ENCODE measurements at regions not wholly inside any gene's neighbourhood (a gene's known extent, or its start where the extent isn't known, plus 50 kb on each side); places are given as distances from the start of the nearest gene placed in this dataset.

GRCh38 chr3:27653803-27654558 lies 68.1 kb downstream of the EOMES start:
- H4K20me1 ChIP-seq (replicated peaks; ENCODE audit: control insufficient read depth, insufficient read depth, low read length): no peaks in the 10 kb centered on the region
- in situ Hi-C loops (cut with MboI) (no loop called here), intact Hi-C loops (cut with micrococcal nuclease) (no loop called here)
- FAIRE-seq (no peak), ATAC-seq (no peak), DNase-seq (ENCODE audit: extremely low read depth in 1 of 4, low spot score in 3 of 4) (no peak)
- H3K9me1 ChIP-seq (ENCODE audit: control insufficient read depth, insufficient read depth, low read length): no peaks in the 10 kb centered on the region
- H3K9me3 ChIP-seq (replicated peaks; ENCODE audit: control insufficient read depth, insufficient read depth, low read depth, low read length): no peaks in the 10 kb centered on the region
- H3K27me3 ChIP-seq (ENCODE audit: control insufficient read depth in 2 of 2, insufficient read depth in 2 of 2, low read length in 2 of 2): no peaks in the 10 kb centered on the region
- 0% methylated on average over 3 of the region's 3 CpGs for WGBS (ENCODE audit: insufficient coverage, low coverage, missing lambda C conversion rate)
- H3K79me2 ChIP-seq (ENCODE audit: control insufficient read depth, insufficient read depth, low read length): no peaks in the 10 kb centered on the region
- no peak overlapping the region for H2AFZ ChIP-seq (ENCODE audit: low read depth, low read length)
- no peak overlapping the region for H3K4me2 ChIP-seq (ENCODE audit: insufficient read depth, low read length)
- H3K4me1 ChIP-seq (replicated peaks in 1 of 2; ENCODE audit: control insufficient read depth in 2 of 2, insufficient read depth in 2 of 2, low read length in 2 of 2): no peaks in the 10 kb centered on the region
- H3K27ac ChIP-seq (ENCODE audit: extremely low read depth, low read depth, low read length): no peak overlapping the region
- BruUV-seq (replicated peaks): no TSS peak
- H3K36me3 ChIP-seq (ENCODE audit: control insufficient read depth, insufficient read depth, low read length): no peaks in the 10 kb centered on the region
- POLR2A ChIA-PET: interaction anchor here (0.7 kb wide), 1 partner anchor 10 kb away, joined by 3 read pairs; no protein-coding TSS in a partner anchor
- CTCF ChIA-PET (ENCODE audit: low intra/inter-chr PET ratio): no interaction called here
- H3K4me3 ChIP-seq: no peak overlapping the region
- H3K9ac ChIP-seq (ENCODE audit: insufficient read depth in 1 of 2, low read depth in 2 of 2, low read length in 2 of 2): no peak overlapping the region
- no peak for TF ChIP-seq CBX1 (IDR thresholded peaks at IDR 0.05; ENCODE audit: low read depth)
- no peak for TF ChIP-seq NR0B1 (IDR thresholded peaks at IDR 0.05; ENCODE audit: partially characterized antibody)
- TF ChIP-seq, protein P1, sequence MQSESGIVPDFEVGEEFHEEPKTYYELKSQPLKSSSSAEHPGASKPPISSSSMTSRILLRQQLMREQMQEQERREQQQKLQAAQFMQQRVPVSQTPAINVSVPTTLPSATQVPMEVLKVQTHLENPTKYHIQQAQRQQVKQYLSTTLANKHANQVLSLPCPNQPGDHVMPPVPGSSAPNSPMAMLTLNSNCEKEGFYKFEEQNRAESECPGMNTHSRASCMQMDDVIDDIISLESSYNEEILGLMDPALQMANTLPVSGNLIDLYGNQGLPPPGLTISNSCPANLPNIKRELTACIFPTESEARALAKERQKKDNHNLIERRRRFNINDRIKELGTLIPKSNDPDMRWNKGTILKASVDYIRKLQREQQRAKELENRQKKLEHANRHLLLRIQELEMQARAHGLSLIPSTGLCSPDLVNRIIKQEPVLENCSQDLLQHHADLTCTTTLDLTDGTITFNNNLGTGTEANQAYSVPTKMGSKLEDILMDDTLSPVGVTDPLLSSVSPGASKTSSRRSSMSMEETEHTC (IDR thresholded peaks at IDR 0.05): no peak
- TF ChIP-seq ZNF140 (CRISPR knock-in tag; IDR thresholded peaks at IDR 0.05): no peak
- TF ChIP-seq, protein P2, sequence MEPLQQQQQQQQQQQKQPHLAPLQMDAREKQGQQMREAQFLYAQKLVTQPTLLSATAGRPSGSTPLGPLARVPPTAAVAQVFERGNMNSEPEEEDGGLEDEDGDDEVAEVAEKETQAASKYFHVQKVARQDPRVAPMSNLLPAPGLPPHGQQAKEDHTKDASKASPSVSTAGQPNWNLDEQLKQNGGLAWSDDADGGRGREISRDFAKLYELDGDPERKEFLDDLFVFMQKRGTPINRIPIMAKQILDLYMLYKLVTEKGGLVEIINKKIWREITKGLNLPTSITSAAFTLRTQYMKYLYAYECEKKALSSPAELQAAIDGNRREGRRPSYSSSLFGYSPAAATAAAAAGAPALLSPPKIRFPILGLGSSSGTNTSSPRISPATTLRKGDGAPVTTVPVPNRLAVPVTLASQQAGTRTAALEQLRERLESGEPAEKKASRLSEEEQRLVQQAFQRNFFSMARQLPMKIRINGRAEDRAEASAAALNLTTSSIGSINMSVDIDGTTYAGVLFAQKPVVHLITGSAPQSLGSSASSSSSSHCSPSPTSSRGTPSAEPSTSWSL (CRISPR knock-in tag; IDR thresholded peaks at IDR 0.05; ENCODE audit: borderline replicate concordance): no peak
- TF ChIP-seq CREB3 (tag; conservative IDR thresholded peaks at IDR 0.05; ENCODE audit: low read depth): no peak
- no peak for TF ChIP-seq ILF3 (IDR thresholded peaks at IDR 0.05; ENCODE audit: borderline replicate concordance)
- no peak for TF ChIP-seq U2AF1 (optimal IDR thresholded peaks at IDR 0.05; ENCODE audit: low read depth, low read length)
- TF ChIP-seq SMAD2 (IDR thresholded peaks at IDR 0.05; ENCODE audit: low read depth, low read length): no peak
- no peak for TF ChIP-seq DDX20 (tag; IDR thresholded peaks at IDR 0.05; ENCODE audit: low read depth)
- TF ChIP-seq SAFB2 (IDR thresholded peaks at IDR 0.05; ENCODE audit: borderline replicate concordance, low read depth, low read length, severe bottlenecking): no peak
- no peak for TF ChIP-seq IRF2 (CRISPR knock-in tag; IDR thresholded peaks at IDR 0.05)
- TF ChIP-seq POLR2H (tag; IDR thresholded peaks at IDR 0.05; ENCODE audit: low read depth): no peak
- no peak for TF ChIP-seq ZSCAN29 (IDR thresholded peaks at IDR 0.05)
- no peak for TF ChIP-seq NFRKB (IDR thresholded peaks at IDR 0.05; ENCODE audit: low read depth)
- TF ChIP-seq KLF16 (IDR thresholded peaks at IDR 0.05): no peak
